CD14-positive monocyte (primary cell): ENCODE measurements at regions not wholly inside any gene's neighbourhood (a gene's known extent, or its start where the extent isn't known, plus 50 kb on each side); places are given as distances from the start of the nearest gene placed in this dataset.
"Not testable (repeated sequence)": the region's sequence is repeated elsewhere in the genome, so short reads cannot be mapped to it uniquely, and the experiment has no call there.

Experiments used
- DNase-seq, 3 donors: peaks; one replicate each; pipeline ENCODE4 v3.0.0-alpha.2; 2011 to 2022
- H2AFZ ChIP-seq: 2 replicates; pipeline ENCODE4 v1.6.0; 2012; ENCODE audit warnings: mild to moderate bottlenecking, low read depth, low read length, inconsistent platforms; ENCODE audit not compliant: insufficient read depth, poor library complexity, severe bottlenecking
- H3K27ac ChIP-seq, 2 donors: 1 replicate in 1 of 2; 2 replicates in 1 of 2; pipeline ENCODE4 v1.5.1; 2012 to 2013; ENCODE audit warnings: low read length in 2 of 2, control low read depth in 1 of 2, inconsistent platforms in 1 of 2, low read depth in 1 of 2, mild to moderate bottlenecking in 1 of 2
- H3K27me3 ChIP-seq, 2 donors: one replicate each; pipeline versions ENCODE4 v1.6.0 to v1.6.1; 2011 to 2013; ENCODE audit warnings: low read length in 2 of 2; ENCODE audit not compliant: control insufficient read depth in 2 of 2, insufficient read depth in 2 of 2
- H3K36me3 ChIP-seq, 2 donors: replicated peaks in 1 of 2; 1 replicate in 1 of 2; 2 replicates in 1 of 2; pipeline versions ENCODE4 v1.5.1 to v1.6.1; 2012 to 2013; ENCODE audit warnings: low read length in 2 of 2, control low read depth in 1 of 2, inconsistent platforms in 1 of 2, mild to moderate bottlenecking in 1 of 2; ENCODE audit not compliant: insufficient read depth in 2 of 2, control insufficient read depth in 1 of 2
- H3K4me1 ChIP-seq, 2 donors: 1 replicate in 1 of 2; 2 replicates in 1 of 2; pipeline versions ENCODE4 v1.5.1 to v1.6.1; 2012 to 2013; ENCODE audit warnings: low read length in 2 of 2, control low read depth in 1 of 2, inconsistent platforms in 1 of 2, mild to moderate bottlenecking in 1 of 2, moderate library complexity in 1 of 2; ENCODE audit not compliant: insufficient read depth in 2 of 2, control insufficient read depth in 1 of 2
- H3K4me2 ChIP-seq: replicated peaks from 2 replicates; pipeline ENCODE3; 2012; ENCODE audit warnings: low read length, moderate library complexity, mild to moderate bottlenecking; ENCODE audit not compliant: poor library complexity, severe bottlenecking; ENCODE audit errors: extremely low read depth
- H3K4me3 ChIP-seq, 3 experiments: fragments of 200-600 bp in 1 of 3; sonication (generic) in 1 of 3; replicated peaks in 1 of 3; 1 replicate in 2 of 3; 2 replicates in 1 of 3; pipeline ENCODE4 v1.5.1; 2011 to 2013; ENCODE audit warnings: low read length in 3 of 3, mild to moderate bottlenecking in 3 of 3, control low read depth in 2 of 3, low read depth in 2 of 3, inconsistent platforms in 1 of 3, moderate library complexity in 1 of 3
- H3K79me2 ChIP-seq: 2 replicates; pipeline ENCODE4 v1.6.0; 2012; ENCODE audit warnings: mild to moderate bottlenecking, control low read depth, inconsistent platforms, low read length, moderate library complexity; ENCODE audit not compliant: insufficient read depth
- H3K9ac ChIP-seq: 2 replicates; pipeline ENCODE4 v1.6.0; 2017; ENCODE audit warnings: low read length, mild to moderate bottlenecking; ENCODE audit not compliant: insufficient read depth, poor library complexity, severe bottlenecking
- H3K9me3 ChIP-seq, 2 donors: replicated peaks in 1 of 2; 1 replicate in 1 of 2; 2 replicates in 1 of 2; pipeline versions ENCODE4 v1.5.1 to v1.6.1; 2012 to 2013; ENCODE audit warnings: low read length in 2 of 2, control low read depth in 1 of 2; ENCODE audit not compliant: control insufficient read depth in 1 of 2, insufficient read depth in 1 of 2
- H4K20me1 ChIP-seq: 2 replicates; pipeline ENCODE4 v1.6.0; 2012; ENCODE audit warnings: mild to moderate bottlenecking, low read length, control low read depth, moderate library complexity; ENCODE audit not compliant: insufficient read depth
- H3K27ac Mint-ChIP-seq, 7 donors: one replicate each; pipeline ENCODE4 v1.8.0; 2020; ENCODE audit warnings: mild to moderate bottlenecking in 7 of 7, mixed read lengths in 7 of 7, moderate library complexity in 6 of 7, inconsistent platforms in 2 of 7
- H3K27me3 Mint-ChIP-seq, 3 donors: one replicate each; pipeline ENCODE4 v1.8.0; 2021 to 2022; ENCODE audit warnings: low read depth in 3 of 3, mild to moderate bottlenecking in 3 of 3, mixed read lengths in 3 of 3, moderate library complexity in 3 of 3, inconsistent platforms in 1 of 3
- H3K36me3 Mint-ChIP-seq, 2 donors: one replicate each; pipeline ENCODE4 v1.8.0; 2020; ENCODE audit warnings: mixed read lengths in 2 of 2, inconsistent platforms in 1 of 2, mild to moderate bottlenecking in 1 of 2
- H3K4me1 Mint-ChIP-seq: one replicate; pipeline ENCODE4 v1.8.0; 2020; ENCODE audit warnings: mild to moderate bottlenecking, mixed read lengths
- H3K4me3 Mint-ChIP-seq, 2 donors: one replicate each; pipeline ENCODE4 v1.8.0; 2020; ENCODE audit warnings: mild to moderate bottlenecking in 2 of 2, mixed read lengths in 2 of 2, moderate library complexity in 1 of 2
- H3K9me3 Mint-ChIP-seq, 7 donors: one replicate each; pipeline ENCODE4 v1.8.0; 2020 to 2022; ENCODE audit warnings: mixed read lengths in 7 of 7, mild to moderate bottlenecking in 6 of 7, moderate library complexity in 6 of 7, inconsistent platforms in 2 of 7
- WGBS: methylation state at CpG from one replicate; pipeline ENCODE4 v1.1.5; 2013; ENCODE audit warnings: missing lambda C conversion rate; ENCODE audit not compliant: insufficient coverage; 5-methylcytosine and 5-hydroxymethylcytosine counted together
- intact Hi-C, 2 donors: fragments of 100-400 bp; cut with micrococcal nuclease; formaldehyde crosslinking; loops; one replicate each; pipeline versions ENCODE4 v1.15.0 to v1.15.1; 2023
- TF ChIP-seq, protein P1 (sequence below): fragments of 200-600 bp; IDR thresholded peaks from one replicate; pipeline ENCODE4 v1.8.0; 2022; ENCODE audit warnings: antibody characterized with exemption, mild to moderate bottlenecking

DNA sequence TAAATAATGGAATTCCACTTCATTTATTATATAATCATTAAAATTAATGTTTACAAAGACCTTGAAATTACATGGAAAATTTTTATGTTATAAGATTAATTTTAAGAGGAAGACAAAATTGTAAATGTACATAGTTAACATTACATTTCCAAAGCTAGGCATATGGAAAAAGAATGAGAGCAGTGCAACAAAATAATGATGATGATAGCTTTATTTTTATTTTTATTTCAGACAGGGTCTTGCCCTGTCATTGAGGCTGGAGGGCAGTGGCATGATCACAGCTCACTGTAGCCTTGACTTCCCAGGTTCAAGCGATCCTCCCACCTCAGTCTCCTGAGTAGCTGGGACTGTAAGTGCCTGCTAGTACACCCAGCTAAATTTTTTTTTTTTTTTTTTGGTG, 61.2 kb upstream of the ZCCHC2 start:
- Histone ChIP-seq H2AFZ (no peak overlapping the region), H3K9ac (no peak overlapping the region), H3K4me1 (peaks cover 40 to 49% of the 10 kb centered on the region in 2 donors), H3K9me3 (no peaks in the 10 kb centered on the region), H3K36me3 (no peaks in the 10 kb centered on the region), H3K4me2 (no peak overlapping the region), H3K79me2 (no peaks in the 10 kb centered on the region), H4K20me1 (no peaks in the 10 kb centered on the region), H3K27me3 (no peaks in the 10 kb centered on the region), H3K27ac (peak overlapping the region in 1 of 2 donors; percentile 91), H3K4me3 (no peak overlapping the region)
- Mint-ChIP-seq H3K27ac (peak overlapping the region in 3 of 7 donors; percentile 25 to 97 (median 91)), H3K4me1 (peaks cover 35% of the 10 kb centered on the region), H3K9me3 (peaks cover 0 to 6% (median 0%) of the 10 kb centered on the region in 7 donors), H3K36me3 (peaks cover 0 to 3% of the 10 kb centered on the region in 2 donors), H3K4me3 (no peak overlapping the region), H3K27me3 (no peaks in the 10 kb centered on the region)
- WGBS, result 100% methylated on average over 1 of the region's 1 CpG
- no peak for DNase-seq
- intact Hi-C loops, result loop anchor here in 1 of 2 donors (5.0 kb wide), 1 partner anchor 34 kb away; no protein-coding TSS in a partner anchor
- TF ChIP-seq, protein P1, sequence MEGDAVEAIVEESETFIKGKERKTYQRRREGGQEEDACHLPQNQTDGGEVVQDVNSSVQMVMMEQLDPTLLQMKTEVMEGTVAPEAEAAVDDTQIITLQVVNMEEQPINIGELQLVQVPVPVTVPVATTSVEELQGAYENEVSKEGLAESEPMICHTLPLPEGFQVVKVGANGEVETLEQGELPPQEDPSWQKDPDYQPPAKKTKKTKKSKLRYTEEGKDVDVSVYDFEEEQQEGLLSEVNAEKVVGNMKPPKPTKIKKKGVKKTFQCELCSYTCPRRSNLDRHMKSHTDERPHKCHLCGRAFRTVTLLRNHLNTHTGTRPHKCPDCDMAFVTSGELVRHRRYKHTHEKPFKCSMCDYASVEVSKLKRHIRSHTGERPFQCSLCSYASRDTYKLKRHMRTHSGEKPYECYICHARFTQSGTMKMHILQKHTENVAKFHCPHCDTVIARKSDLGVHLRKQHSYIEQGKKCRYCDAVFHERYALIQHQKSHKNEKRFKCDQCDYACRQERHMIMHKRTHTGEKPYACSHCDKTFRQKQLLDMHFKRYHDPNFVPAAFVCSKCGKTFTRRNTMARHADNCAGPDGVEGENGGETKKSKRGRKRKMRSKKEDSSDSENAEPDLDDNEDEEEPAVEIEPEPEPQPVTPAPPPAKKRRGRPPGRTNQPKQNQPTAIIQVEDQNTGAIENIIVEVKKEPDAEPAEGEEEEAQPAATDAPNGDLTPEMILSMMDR, result no peak

DNA sequence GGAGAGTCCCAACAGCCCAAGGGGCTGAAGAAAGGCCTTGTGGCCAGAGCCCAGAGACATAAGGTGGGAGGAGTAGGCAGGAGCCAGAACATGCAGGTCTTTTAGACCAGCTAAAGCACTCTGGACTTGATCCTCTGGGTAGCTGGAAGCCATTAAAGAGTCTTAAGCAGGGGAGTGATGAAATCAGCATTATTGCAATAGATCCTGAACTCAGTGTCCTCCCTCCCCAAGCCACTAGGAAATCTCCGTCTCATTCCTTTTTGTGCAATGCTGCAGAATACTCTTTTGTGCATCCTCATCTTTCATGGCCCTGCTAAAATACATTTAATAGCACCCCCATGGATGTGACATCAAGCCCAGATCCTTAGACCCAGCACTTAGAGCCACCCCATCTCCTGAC, 58.6 kb upstream of the ZCCHC2 start:
- Histone ChIP-seq H3K36me3 (no peaks in the 10 kb centered on the region), H3K27me3 (no peaks in the 10 kb centered on the region), H3K4me1 (peaks cover 32 to 42% of the 10 kb centered on the region in 2 donors), H3K4me3 (no peak overlapping the region), H3K27ac (peak overlapping the region; percentile 6 to 68), H3K4me2 (peak overlapping the region; percentile 23), H2AFZ (peak overlapping the region; percentile 79), H3K9ac (no peak overlapping the region), H3K9me3 (peaks cover 0 to 2% of the 10 kb centered on the region in 2 donors), H4K20me1 (no peaks in the 10 kb centered on the region), H3K79me2 (no peaks in the 10 kb centered on the region)
- H3K27ac Mint-ChIP-seq, result peak overlapping the region in 5 of 7 donors; percentile 10 to 78 (median 53)
- intact Hi-C loops, result loop anchor here in 1 of 2 donors (5.0 kb wide), 1 partner anchor 37 kb away; no protein-coding TSS in a partner anchor
- peaks cover 5 to 9% (median 7%) of the 10 kb centered on the region in 7 donors for H3K9me3 Mint-ChIP-seq
- TF ChIP-seq, protein P1, result no peak
- H3K27me3 Mint-ChIP-seq, result no peaks in the 10 kb centered on the region
- peak; percentile 38 to 52 (median 50) for DNase-seq
- H3K4me3 Mint-ChIP-seq, result no peak overlapping the region
- WGBS, result 0% methylated on average over 1 of the region's 1 CpG
- H3K36me3 Mint-ChIP-seq, result peaks cover 0 to 6% of the 10 kb centered on the region in 2 donors
- H3K4me1 Mint-ChIP-seq, result peaks cover 29% of the 10 kb centered on the region

DNA sequence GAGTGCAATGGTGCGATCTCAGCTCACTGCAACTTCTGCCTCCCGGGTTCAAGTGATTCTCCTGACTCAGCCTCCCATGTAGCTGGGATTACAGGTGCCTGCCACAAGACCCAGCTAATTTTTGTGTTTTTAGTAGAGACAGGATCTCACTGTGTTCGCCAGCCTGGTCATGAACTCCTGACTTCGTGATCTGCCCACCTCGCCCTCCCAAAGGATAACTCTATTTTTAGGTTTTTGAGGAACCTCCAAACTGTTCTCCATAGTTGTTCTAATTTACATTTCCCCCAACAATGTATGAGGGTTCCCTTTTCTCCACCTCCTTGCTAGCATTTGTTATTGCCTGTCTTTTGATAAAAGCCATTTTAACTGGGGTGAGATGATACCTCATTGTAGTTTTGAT, 53.7 kb upstream of the ZCCHC2 start:
- not testable (repeated sequence) for H3K4me1 Mint-ChIP-seq, H3K27ac Mint-ChIP-seq, H3K27me3 Mint-ChIP-seq

More for the DNA sequence above, 53.7 kb upstream of the ZCCHC2 start:
- H3K79me2 ChIP-seq, H2AFZ ChIP-seq, H3K27ac ChIP-seq, H3K36me3 ChIP-seq, H3K27me3 ChIP-seq, H3K4me3 Mint-ChIP-seq, H3K9ac ChIP-seq, intact Hi-C loops, H3K36me3 Mint-ChIP-seq, DNase-seq, H3K4me3 ChIP-seq, H3K4me2 ChIP-seq, H3K4me1 ChIP-seq, H3K9me3 ChIP-seq, H4K20me1 ChIP-seq: not testable (repeated sequence)
- 100% methylated on average over 2 of the region's 5 CpGs for WGBS
- peaks cover 6 to 26% (median 24%) of the 10 kb centered on the region in 7 donors for H3K9me3 Mint-ChIP-seq
